ENCODE measurements at regions not wholly inside any gene's neighbourhood (a gene's known extent, or its start where the extent isn't known, plus 50 kb on each side); places are given as distances from the start of the nearest gene placed in this dataset.

- no peak overlapping the region for H2AFZ ChIP-seq (ENCODE audit: low read length)
- no peaks in the 10 kb centered on the region for H3K4me1 ChIP-seq (ENCODE audit: insufficient read depth, low read length)
- Mint-ChIP-seq H3K27me3 (ENCODE audit: low read depth) (no peaks in the 10 kb centered on the region), H3K27ac (no peak overlapping the region; a peak in 1 of 7 replicates), H3K9me3 (peaks cover 2 to 3% of the 10 kb centered on the region in 2 experiments; a peak in 2 of 5 replicates), H3K4me3 (no peak overlapping the region), H3K36me3 (ENCODE audit: insufficient read depth in 1 of 3, low read depth in 3 of 3) (no peaks in the 10 kb centered on the region), H3K4me1 (peaks cover 0 to 2% of the 10 kb centered on the region in 2 experiments; a peak in 1 of 4 replicates)
- H2BK20ac ChIP-seq (ENCODE audit: low read depth, low read length, poor library complexity, severe bottlenecking): no peak overlapping the region
- H3K79me2 ChIP-seq (ENCODE audit: insufficient read depth, low read length): no peaks in the 10 kb centered on the region
- no peaks in the 10 kb centered on the region for H3K23me2 ChIP-seq (ENCODE audit: insufficient read length, low read depth, low read length, poor library complexity, severe bottlenecking)
- H2BK5ac ChIP-seq (ENCODE audit: insufficient read length, low read length): no peak overlapping the region
- no peak overlapping the region for H2BK15ac ChIP-seq (ENCODE audit: low read depth, low read length)
- no peak overlapping the region for H4K8ac ChIP-seq (replicated peaks; ENCODE audit: insufficient read length, low read depth, low read length)
- H3K18ac ChIP-seq (ENCODE audit: insufficient read length, low read depth, low read length): no peak overlapping the region
- no peak overlapping the region for H3K23ac ChIP-seq (ENCODE audit: insufficient read length, low read depth, low read length)
- H3K9ac ChIP-seq (ENCODE audit: extremely low read depth, insufficient read length, low read length): no peak overlapping the region
- no peaks in the 10 kb centered on the region for H3K9me3 ChIP-seq (ENCODE audit: control insufficient read depth, low read depth, low read length)
- H3K4me2 ChIP-seq (ENCODE audit: insufficient read depth, insufficient read length, low read length): no peak overlapping the region
- no peak overlapping the region for H3T11ph ChIP-seq (ENCODE audit: low read length)
- no peak overlapping the region for H3K4ac ChIP-seq (ENCODE audit: low read depth, low read length)
- no peak for TF ChIP-seq CTCF (conservative IDR thresholded peaks at IDR 0.05)
- H4K91ac ChIP-seq (ENCODE audit: insufficient read length, low read depth, low read length): no peak overlapping the region
- no peak overlapping the region for H4K5ac ChIP-seq (ENCODE audit: insufficient read length, low read depth, low read length)
- H3K27ac ChIP-seq (ENCODE audit: insufficient read length, low read depth, low read length): no peak overlapping the region
- no peaks in the 10 kb centered on the region for H3K79me1 ChIP-seq (ENCODE audit: insufficient read depth, low read depth, low read length, poor library complexity, severe bottlenecking)
- no peak overlapping the region for H2BK120ac ChIP-seq (ENCODE audit: low read depth, low read length, poor library complexity, severe bottlenecking)
- no CpG with 5 or more reads among the region's 9 CpGs for WGBS (ENCODE audit: extremely low coverage, insufficient read length, low lambda C conversion rate)
- H3K14ac ChIP-seq (ENCODE audit: insufficient read depth, low read length): no peak overlapping the region
- DNase-seq: no peak
- no peak overlapping the region for H2AK5ac ChIP-seq (ENCODE audit: insufficient read length, low read length)
- no peaks in the 10 kb centered on the region for H3K27me3 ChIP-seq (ENCODE audit: insufficient read depth, low read length)
- H2BK12ac ChIP-seq (ENCODE audit: insufficient read length, low read depth, low read length): no peak overlapping the region
- H4K20me1 ChIP-seq (ENCODE audit: control insufficient read depth, insufficient read depth, insufficient read length): no peaks in the 10 kb centered on the region
- H3K56ac ChIP-seq (ENCODE audit: insufficient read length, low read depth, low read length): no peak overlapping the region
Observed at GRCh38 chr6:86010915-86011786, 368.5 kb upstream of the SYNCRIP start.
